Astrocyte of the cerebellum (primary cell): ENCODE measurements at regions not wholly inside any gene's neighbourhood (a gene's known extent, or its start where the extent isn't known, plus 50 kb on each side); places are given as distances from the start of the nearest gene placed in this dataset.

ENCODE experiments used
- DNase-seq: peaks from one replicate; pipeline ENCODE4 v3.0.0-alpha.2; 2011; ENCODE audit warnings: low read depth
- H3K4me3 ChIP-seq: 2 replicates; pipeline ENCODE4 v1.5.1; 2011; ENCODE audit warnings: mild to moderate bottlenecking, low read depth, low read length, moderate library complexity
- CTCF ChIP-seq: IDR thresholded peaks from 2 replicates; pipeline ENCODE4 v1.5.1; 2012; ENCODE audit warnings: low read length, low read depth, moderate library complexity, mild to moderate bottlenecking; ENCODE audit errors: missing control alignments
- in situ Hi-C: cut with HindIII; loops from 2 replicates; pipeline ENCODE4 v1.10.0; 2017; ENCODE audit warnings: low sequenced_read_pairs

GRCh38 chr2:52463457-52463856, 1304.1 kb upstream of the CHAC2 start:
- in situ Hi-C loops, result no loop called here
- TF ChIP-seq CTCF, result no peak
- no peak for DNase-seq
- H3K4me3 ChIP-seq, result no peak overlapping the region

- in situ Hi-C loops, result no loop called here
- H3K4me3 ChIP-seq, result no peak overlapping the region
- DNase-seq, result no peak
- no peak for TF ChIP-seq CTCF
Observed at GRCh38 chr2:52456561-52457377, 1310.8 kb upstream of the CHAC2 start.

- TF ChIP-seq CTCF, result no peak
- in situ Hi-C loops, result no loop called here
- H3K4me3 ChIP-seq, result no peak overlapping the region
- no peak for DNase-seq
Observed at GRCh38 chr2:52454962-52455361, 1312.6 kb upstream of the CHAC2 start.

GRCh38 chr2:52452201-52452600, 1315.4 kb upstream of the CHAC2 start:
- in situ Hi-C loops, result no loop called here
- no peak for TF ChIP-seq CTCF
- no peak for DNase-seq
- H3K4me3 ChIP-seq, result no peak overlapping the region

- in situ Hi-C loops, result no loop called here
- no peak overlapping the region for H3K4me3 ChIP-seq
- TF ChIP-seq CTCF, result no peak
- no peak for DNase-seq
Observed at GRCh38 chr2:52445686-52446085, 1321.9 kb upstream of the CHAC2 start.

GRCh38 chr2:52431352-52431760, 1336.2 kb upstream of the CHAC2 start:
- no peak overlapping the region for H3K4me3 ChIP-seq
- in situ Hi-C loops, result no loop called here
- no peak for TF ChIP-seq CTCF
- DNase-seq, result no peak
